GM18520 (cell line): ENCODE measurements at regions not wholly inside any gene's neighbourhood (a gene's known extent, or its start where the extent isn't known, plus 50 kb on each side); places are given as distances from the start of the nearest gene placed in this dataset.

Source experiments
- ATAC-seq: cut with Tn5 transposase; IDR thresholded peaks from one replicate; pipeline ENCODE4 v1.9.1; 2021; ENCODE audit not compliant: unreplicated experiment

GRCh38 chr2:160910681-160911080 is 249.5 kb upstream of the TANK start:
- ATAC-seq, result no peak

DNA sequence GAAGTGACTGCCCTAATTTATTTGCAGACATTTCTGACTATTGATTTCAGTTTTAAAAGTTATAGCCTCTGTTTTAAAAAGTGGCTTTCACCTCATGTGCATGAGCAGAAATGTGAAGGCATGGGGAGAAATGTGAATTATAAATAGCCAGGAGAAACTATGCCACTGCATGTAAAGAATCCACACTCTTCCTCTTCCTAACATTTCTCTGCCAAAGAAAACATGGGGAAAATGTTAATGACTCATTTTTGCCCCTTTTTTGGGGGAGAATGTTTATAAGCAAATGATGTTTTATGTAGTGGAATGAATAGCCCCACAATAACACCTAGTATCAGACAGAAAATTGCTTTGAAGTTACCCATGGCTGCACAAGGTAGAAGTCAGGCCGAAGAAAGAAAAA is 249.0 kb upstream of the TANK start:
- ATAC-seq, result no peak

DNA sequence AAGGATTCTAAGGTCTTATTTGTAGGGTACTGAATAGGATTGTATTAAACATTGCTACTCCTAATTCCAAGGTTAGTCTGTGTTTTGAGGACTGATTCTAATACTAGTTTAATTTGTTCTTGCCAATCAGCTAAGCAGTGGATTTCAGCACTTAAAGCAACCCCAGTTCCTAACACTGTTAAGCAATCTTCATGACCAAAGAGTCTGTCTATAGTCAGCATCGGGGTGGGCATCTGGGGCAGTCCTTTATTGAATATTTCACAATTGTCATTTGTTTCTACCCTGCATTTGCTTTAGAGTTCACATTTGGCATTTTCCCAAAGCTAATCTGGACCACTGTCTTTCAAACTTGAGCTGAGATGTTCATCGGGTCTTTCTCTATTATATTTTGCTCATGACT is 248.0 kb upstream of the TANK start:
- no peak for ATAC-seq

DNA sequence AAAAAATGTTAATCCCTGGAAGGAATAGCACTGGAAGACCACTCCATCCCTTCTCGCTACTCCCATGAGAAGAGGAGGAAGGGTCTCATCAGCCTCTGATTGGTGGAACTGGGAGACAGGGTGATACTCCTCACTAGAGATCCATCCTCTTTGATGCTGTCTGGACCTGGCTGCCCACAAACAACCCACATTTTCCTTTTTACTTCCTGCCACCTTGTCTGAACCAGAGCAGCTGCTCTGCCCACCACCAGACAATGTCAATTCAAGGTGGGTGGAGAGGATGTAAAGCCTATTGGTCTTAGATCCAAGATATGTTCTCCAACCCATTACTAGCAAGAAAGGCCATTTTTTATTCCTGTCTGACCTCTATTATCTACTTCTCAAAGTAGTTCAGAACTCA is 246.9 kb upstream of the TANK start:
- ATAC-seq, result no peak

DNA sequence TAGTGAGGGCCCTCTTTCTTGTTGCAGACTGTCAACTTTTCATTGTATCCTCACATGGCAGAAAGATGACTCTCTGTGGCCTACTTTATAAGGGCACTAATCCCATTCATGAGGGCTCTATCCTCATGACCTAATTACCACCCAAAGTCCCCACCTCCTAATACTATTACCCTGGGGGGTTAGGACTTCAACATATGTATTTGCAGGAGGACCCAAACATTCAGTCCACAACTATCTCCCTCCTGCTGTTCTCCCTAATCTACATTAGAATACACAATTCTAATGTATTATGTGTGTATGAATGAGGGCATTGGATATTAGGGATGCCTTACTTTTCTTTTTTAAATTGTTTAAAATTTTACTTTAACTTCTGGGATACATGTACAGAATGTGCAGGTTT is 246.0 kb upstream of the TANK start:
- no peak for ATAC-seq

DNA sequence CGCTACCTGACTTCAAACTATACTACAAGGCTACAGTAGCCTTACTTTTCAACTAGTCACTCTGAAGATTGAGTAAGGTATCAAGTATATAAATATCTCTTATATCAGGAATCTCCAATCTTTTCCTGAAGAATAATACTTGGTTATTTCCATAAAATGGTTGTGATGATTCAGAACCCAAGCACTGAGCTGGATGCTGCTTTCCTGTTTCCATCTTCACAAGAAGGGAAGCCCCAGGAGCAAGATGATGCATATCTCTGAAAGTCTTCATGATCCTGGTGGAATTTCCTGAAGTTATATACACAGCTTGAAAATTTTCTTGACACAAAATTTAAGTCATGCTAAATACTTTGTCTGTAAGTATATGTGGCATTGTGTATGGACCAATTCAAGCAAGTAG is 243.9 kb upstream of the TANK start:
- no peak for ATAC-seq

DNA sequence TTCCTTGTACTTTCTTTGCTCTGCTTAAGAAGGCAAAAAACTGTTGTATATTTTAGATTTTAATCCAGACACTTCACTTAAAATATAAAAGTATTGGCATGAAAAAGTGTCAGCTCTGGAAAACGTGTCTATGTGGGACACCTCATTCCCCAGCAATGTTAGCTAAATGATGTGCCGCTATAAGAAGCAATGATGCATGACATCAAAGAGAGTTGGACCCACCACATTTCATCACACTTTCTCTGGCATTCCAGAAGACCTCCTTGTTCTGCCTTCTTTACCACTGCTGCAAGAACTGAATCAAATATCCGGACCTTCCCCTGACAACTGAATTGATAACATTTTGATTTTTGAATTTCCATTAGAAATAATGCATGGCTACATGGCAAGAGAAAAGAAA is 242.4 kb upstream of the TANK start:
- no peak for ATAC-seq

GRCh38 chr2:160918258-160918657 is 242.0 kb upstream of the TANK start:
- no peak for ATAC-seq

GRCh38 chr2:160918906-160919503 is 241.2 kb upstream of the TANK start:
- ATAC-seq, result no peak

DNA sequence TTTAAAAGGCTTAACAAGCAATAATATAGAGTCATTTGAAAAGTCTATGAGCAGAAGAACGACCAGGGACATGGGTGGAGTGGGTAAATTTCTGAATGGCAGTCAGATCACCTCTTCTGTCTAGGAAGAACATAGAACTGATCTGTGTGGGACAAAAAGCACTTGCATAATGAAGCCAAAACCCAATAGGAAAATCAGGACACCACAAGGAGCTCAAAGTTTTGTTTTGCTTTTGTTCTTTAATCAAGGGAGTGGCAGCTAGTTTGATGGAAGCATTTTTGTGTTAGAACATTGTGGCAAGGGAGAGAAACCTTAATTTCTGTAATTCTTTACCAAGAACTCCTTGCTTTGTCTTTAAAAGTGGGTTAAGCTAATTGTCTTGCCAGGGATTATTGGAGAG is 240.2 kb upstream of the TANK start:
- no peak for ATAC-seq

DNA sequence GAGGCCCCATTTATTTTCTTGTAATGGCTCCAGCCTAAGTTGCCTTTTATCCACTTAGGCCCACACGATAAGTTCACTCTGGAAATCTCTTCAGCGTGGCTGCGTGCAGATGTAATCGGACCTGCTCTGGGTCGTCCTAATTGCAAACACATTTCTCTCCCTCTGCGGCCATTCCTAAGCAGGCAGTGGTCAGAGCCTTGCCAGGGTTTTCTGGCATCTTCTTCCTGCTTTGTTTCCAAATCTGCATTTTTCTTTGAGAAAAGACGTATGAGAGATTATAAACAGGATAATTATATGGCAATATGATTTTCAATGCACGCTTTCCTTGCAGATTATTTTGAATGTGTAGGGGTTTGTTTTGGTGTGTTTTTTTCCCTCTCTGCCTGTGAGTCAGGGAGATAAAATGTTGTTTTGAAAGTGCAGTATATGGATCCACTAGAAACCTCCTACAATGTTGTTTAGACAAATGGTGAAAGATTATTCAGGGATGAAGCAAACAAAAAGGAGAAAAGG is 239.4 kb upstream of the TANK start:
- no peak for ATAC-seq

GRCh38 chr2:160921386-160921964 is 238.8 kb upstream of the TANK start:
- no peak for ATAC-seq

GRCh38 chr2:160924936-160925353 is 235.3 kb upstream of the TANK start:
- no peak for ATAC-seq

DNA sequence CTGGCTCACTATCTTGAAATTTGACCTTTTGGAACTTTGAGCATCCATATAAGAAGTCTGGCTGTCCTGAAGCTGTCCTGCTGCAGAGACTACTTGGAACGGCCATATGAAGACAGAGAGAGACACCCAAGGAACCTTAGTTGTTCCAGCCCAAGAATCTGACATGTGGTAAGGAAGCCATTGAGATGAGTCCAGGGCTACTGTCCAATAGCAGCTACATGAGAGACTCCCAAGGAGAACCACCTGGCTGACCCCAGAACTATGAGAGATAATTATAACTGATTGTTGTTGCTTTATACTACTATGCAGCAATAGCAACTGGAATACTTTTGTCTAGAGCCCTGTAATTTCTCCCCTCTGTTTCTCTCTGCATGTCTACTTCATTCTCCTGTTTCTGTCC is 234.3 kb upstream of the TANK start:
- no peak for ATAC-seq

DNA sequence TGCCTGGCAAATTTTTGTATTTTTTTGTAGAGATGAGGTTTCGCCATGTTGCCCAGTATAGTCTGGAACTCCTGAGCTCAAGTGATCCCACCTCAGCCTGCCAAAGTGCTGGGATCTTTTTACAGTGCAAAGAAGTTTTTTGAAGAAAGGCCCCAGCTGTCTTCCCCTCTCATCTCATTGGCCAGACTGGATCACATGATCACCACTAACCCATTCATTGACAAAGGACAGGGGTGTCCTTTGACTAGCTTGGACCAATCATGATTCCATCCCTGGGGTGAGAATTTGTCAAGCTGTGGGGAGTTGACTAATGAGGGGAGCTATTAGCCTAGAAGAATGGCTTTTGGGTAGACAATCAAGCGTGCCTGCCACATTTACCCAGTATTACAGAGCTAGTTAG is 232.9 kb upstream of the TANK start:
- ATAC-seq, result no peak

DNA sequence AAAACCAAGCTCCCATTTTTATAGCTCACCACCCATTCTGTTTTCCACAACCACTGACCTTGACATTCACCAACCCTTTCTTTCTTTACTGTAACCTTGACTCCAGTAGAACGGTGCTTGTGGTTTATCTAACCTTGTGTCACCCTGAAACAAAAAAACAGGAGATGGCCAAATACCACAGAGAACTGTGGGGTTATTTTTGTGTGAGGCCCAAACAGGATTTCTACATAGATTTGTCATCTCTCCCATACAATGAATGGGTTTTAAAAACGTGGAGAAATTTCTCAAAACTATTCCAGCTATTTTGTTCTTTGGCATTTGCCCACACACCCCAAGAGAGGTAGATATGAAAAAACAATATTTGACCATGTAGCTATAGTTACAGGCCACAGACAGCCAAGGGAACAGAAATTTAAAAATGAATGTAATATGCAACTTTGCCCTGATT is 231.3 kb upstream of the TANK start:
- no peak for ATAC-seq

- ATAC-seq, result no peak
Observed at GRCh38 chr2:160931531-160931930, 228.7 kb upstream of the TANK start.

DNA sequence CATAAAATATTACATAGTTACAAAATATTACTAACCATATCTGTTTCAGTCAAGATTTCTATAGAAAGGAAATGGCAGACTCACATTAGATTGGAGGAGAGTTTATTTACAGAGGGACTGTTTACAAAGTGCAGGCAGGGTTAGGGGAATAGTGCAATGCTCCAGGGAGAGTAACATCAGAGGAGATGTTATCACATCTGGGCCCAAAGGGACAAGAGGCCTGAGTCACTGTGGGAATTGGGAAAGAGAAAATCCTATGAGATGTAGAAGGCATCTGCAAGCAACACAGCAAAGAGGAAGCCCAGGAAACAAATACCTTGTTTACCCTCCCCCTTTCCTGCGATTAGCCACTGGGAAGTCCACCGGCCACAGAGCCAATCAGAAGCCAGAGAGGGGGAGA is 227.3 kb upstream of the TANK start:
- no peak for ATAC-seq

GRCh38 chr2:160934263-160934662 is 226.0 kb upstream of the TANK start:
- ATAC-seq, result no peak

- ATAC-seq, result no peak
Observed at GRCh38 chr2:160934991-160935390, 225.2 kb upstream of the TANK start.

DNA sequence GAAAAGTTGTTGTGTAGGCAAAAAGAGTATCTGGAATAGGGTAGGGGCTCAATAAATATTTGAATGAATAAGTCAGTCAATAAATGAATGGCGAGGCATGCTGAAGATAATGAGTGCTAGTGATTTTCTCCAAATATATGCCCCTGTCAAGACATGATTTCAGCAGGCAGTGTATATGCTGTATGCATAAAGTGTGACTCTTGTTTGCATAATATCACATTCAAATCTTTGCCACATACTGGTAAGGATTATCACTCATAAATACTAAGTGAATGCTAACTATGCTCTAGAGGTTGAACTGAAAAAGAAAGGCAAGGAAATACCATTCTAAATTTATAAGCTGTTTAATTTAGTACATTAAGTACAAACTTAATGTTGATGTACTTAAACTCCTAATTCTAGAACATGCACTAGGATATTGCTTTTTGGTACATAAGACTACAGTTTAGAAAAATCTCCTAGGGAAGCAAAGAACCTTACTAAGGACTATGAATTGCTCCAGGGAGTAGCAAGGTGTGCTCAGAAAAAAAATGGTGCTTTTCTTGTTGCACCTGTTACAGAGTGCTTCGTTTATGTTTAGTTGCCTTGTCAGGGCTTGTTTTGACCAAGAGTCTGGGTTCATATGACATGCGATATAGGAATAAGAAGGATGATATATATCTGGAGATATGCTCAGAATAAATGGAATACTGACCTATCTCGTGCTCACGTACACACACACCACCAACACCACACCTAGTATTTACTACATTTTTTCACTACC is 224.0 kb upstream of the TANK start:
- no peak for ATAC-seq

DNA sequence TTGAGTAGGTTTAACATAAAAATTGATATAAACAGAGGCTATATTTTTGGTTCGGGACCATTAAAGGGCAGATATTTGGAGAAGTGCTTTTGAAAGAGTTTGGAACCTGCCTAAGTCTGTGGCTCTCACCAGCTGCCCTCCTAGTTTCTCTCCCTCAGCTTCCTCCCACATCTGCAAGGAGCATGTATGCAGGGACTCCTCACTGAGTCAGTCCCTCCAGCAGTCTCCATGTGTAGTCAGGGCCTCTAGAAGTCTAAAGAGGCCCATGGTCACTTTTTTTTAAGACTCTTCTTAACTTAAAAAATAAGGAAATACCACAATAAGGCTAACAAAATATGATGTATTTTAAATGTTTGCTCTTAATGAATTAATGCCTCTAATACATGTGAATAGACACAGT is 220.0 kb upstream of the TANK start:
- ATAC-seq, result no peak
